ENCODE measurements at regions not wholly inside any gene's neighbourhood (a gene's known extent, or its start where the extent isn't known, plus 50 kb on each side); places are given as distances from the start of the nearest gene placed in this dataset.

DNA sequence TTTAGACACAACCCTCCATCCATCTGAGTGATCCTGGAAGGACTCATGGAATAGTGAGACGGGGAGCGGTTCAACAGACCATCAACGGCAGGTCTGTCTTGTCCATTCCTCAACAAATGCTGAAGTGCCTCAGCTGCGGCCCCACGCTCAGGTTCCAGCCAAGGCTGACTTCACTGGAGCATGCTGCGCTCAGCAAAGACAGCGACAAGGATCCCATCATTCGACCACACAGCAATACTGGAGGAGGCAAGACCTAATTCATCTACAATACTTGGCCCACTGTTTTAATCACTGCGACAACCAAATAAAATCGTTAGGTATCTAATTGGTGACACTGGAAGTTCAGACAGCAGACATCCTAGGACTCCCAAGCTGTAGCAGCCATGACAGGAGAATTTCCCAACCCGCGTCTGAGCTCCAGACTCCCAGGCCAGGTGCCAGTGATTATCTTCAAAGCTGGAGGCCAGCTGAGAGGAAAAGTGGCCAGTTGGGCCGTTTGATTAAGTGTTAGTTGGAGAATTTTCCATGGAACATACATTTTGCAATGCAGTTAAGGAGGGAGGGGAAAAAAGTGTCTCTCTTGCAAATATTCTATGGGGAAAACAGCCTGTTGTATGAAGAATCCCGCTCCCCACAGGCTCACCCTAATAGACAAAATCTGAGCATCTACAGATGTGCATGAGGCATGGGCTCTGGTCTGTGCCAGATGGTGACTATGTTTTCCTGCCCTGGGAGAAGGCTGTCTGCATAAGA, 92.5 kb upstream of the SLC35G4 start:
- ATAC-seq (ENCODE audit: insufficient read depth, low FRiP score) (no peak), DNase-seq (peak; percentile 91 to 99 (median 99))
- H3K4me3 ChIP-seq, result no peak overlapping the region
- peaks cover 0 to 2% (median 0%) of the 10 kb centered on the region in 4 donors for H3K9me3 ChIP-seq (ENCODE audit: control insufficient read depth in 4 of 4, insufficient read depth in 3 of 4, low read length in 3 of 4)
- H3K4me1 ChIP-seq (ENCODE audit: control insufficient read depth in 5 of 5, insufficient read depth in 5 of 5, low read length in 5 of 5), result peaks cover 0 to 44% (median 7%) of the 10 kb centered on the region in 5 donors
- H3K27me3 ChIP-seq (ENCODE audit: control insufficient read depth in 3 of 3, insufficient read depth in 3 of 3, low read length in 2 of 3), result no peaks in the 10 kb centered on the region
- H3K36me3 ChIP-seq (ENCODE audit: control insufficient read depth in 4 of 4, insufficient read depth in 4 of 4, low read length in 4 of 4), result no peaks in the 10 kb centered on the region
- 70 to 82% methylated on average over 14 of the region's 14 CpGs for WGBS, 2 donors
- TF ChIP-seq, protein P1, sequence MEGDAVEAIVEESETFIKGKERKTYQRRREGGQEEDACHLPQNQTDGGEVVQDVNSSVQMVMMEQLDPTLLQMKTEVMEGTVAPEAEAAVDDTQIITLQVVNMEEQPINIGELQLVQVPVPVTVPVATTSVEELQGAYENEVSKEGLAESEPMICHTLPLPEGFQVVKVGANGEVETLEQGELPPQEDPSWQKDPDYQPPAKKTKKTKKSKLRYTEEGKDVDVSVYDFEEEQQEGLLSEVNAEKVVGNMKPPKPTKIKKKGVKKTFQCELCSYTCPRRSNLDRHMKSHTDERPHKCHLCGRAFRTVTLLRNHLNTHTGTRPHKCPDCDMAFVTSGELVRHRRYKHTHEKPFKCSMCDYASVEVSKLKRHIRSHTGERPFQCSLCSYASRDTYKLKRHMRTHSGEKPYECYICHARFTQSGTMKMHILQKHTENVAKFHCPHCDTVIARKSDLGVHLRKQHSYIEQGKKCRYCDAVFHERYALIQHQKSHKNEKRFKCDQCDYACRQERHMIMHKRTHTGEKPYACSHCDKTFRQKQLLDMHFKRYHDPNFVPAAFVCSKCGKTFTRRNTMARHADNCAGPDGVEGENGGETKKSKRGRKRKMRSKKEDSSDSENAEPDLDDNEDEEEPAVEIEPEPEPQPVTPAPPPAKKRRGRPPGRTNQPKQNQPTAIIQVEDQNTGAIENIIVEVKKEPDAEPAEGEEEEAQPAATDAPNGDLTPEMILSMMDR (IDR thresholded peaks at IDR 0.05; ENCODE audit: control extremely low read depth, extremely low read depth), result no peak
- no peak overlapping the region for H3K27ac ChIP-seq (ENCODE audit: low read depth in 1 of 2, low read length in 1 of 2)
- H3K9ac ChIP-seq (ENCODE audit: insufficient read depth in 1 of 2, low read length in 2 of 2), result no peak overlapping the region

DNA sequence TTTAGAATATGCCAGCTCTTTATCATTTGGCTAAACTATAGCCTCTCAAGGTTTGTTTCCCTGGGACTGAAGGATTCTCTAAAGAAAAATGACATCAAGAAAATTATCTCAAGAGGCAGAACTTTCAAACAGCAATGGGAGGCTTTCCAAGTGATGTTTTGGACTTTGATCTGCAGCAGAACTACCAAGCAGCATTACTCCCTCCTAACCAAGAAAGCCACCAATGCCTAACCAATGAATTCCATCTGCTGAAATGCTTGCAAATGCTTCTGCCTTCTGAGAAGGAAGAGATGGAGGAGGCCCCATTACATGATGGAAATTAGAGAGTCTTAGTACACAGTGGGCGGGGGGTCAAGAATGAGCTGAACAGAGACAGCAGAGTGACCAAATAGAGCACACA, 95.1 kb upstream of the SLC35G4 start:
- Histone ChIP-seq H3K4me3 (no peak overlapping the region), H3K9me3 (ENCODE audit: control insufficient read depth in 4 of 4, insufficient read depth in 3 of 4, low read length in 3 of 4) (peaks cover 0 to 2% (median 0%) of the 10 kb centered on the region in 4 donors), H3K4me1 (ENCODE audit: control insufficient read depth in 5 of 5, insufficient read depth in 5 of 5, low read length in 5 of 5) (peaks cover 0 to 43% (median 7%) of the 10 kb centered on the region in 5 donors), H3K27me3 (ENCODE audit: control insufficient read depth in 3 of 3, insufficient read depth in 3 of 3, low read length in 2 of 3) (no peaks in the 10 kb centered on the region), H3K9ac (ENCODE audit: insufficient read depth in 1 of 2, low read length in 2 of 2) (no peak overlapping the region), H3K36me3 (ENCODE audit: control insufficient read depth in 4 of 4, insufficient read depth in 4 of 4, low read length in 4 of 4) (no peaks in the 10 kb centered on the region), H3K27ac (ENCODE audit: low read depth in 1 of 2, low read length in 1 of 2) (no peak overlapping the region)
- TF ChIP-seq, protein P1 (IDR thresholded peaks at IDR 0.05; ENCODE audit: control extremely low read depth, extremely low read depth), result no peak
- WGBS, 2 donors, result 92 to 94% methylated on average over 1 of the region's 1 CpG
- ATAC-seq (ENCODE audit: insufficient read depth, low FRiP score) (no peak), DNase-seq (no peak)

DNA sequence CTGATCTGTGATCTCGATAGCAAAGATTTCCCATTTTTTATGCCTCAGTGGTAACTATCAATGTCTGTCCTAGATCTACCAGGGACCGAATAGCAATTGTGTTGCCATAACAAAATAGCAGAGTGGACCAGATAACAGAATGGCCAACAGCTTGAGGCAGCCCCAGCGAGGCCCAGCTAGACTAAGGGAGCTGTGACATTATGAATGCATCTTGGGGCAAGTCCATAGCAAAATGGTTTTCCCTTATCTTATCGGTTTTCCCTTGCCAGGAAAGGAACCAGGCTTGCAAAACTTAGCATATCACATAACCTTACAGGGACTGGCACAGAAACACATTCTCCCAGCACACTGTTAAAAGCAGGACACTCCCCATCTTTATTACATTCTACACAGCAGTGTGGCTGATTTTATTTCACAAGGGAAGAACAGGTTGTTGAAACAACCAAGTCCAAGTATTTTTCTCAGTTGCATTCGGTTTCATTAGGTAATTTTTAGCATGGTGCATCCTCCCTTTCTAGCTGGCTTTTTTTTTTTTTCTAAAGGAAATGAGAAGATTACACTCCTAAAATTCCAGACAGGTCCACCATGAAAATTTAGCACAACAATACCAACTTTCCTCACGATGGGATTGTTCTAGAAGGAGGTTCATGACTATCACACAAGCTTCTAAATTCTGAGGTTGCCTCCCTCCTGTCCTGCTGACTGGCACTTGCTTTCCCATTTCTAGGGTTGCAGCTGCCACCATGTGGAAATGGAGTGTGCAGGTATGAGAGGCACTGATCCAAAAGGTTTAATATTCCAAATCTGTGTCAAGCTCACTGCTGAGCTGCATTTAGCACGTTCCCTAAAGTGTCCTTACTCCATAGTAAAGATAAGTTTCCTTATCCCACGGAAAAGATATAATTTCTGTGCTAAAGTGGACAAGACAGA, 97.0 kb upstream of the SLC35G4 start:
- Histone ChIP-seq H3K27ac (ENCODE audit: low read depth in 1 of 2, low read length in 1 of 2) (no peak overlapping the region), H3K36me3 (ENCODE audit: control insufficient read depth in 4 of 4, insufficient read depth in 4 of 4, low read length in 4 of 4) (no peaks in the 10 kb centered on the region), H3K4me3 (no peak overlapping the region), H3K9ac (ENCODE audit: insufficient read depth in 1 of 2, low read length in 2 of 2) (no peak overlapping the region), H3K27me3 (ENCODE audit: control insufficient read depth in 3 of 3, insufficient read depth in 3 of 3, low read length in 2 of 3) (no peaks in the 10 kb centered on the region), H3K9me3 (ENCODE audit: control insufficient read depth in 4 of 4, insufficient read depth in 3 of 4, low read length in 3 of 4) (peaks cover 0 to 2% (median 0%) of the 10 kb centered on the region in 4 donors), H3K4me1 (ENCODE audit: control insufficient read depth in 5 of 5, insufficient read depth in 5 of 5, low read length in 5 of 5) (peaks cover 0 to 24% (median 1%) of the 10 kb centered on the region in 5 donors)
- TF ChIP-seq, protein P1 (IDR thresholded peaks at IDR 0.05; ENCODE audit: control extremely low read depth, extremely low read depth), result no peak
- DNase-seq (peak in 1 of 3 donors; percentile 35), ATAC-seq (ENCODE audit: insufficient read depth, low FRiP score) (no peak)
- 70 to 84% methylated on average over 8 of the region's 8 CpGs for WGBS, 2 donors
